BJ (cell line): ENCODE measurements at regions not wholly inside any gene's neighbourhood (a gene's known extent, or its start where the extent isn't known, plus 50 kb on each side); places are given as distances from the start of the nearest gene placed in this dataset.

ENCODE experiments used
- CTCF ChIA-PET: fragments of 350-600 bp; formaldehyde crosslinking; extraction: SDS; loops from one replicate; lab custom pipeline; 2021; ENCODE audit warnings: antibody characterized with exemption, inconsistent platforms; lab: Yijun Ruan, JAX
- POLR2A ChIA-PET: fragments of 300-600 bp; sonication (Branson Sonifier 250); formaldehyde crosslinking; extraction: SDS; loops from one replicate; lab custom pipeline; 2021; ENCODE audit warnings: antibody characterized with exemption; lab: Charles Lee
- DNase-seq: peaks from one replicate; pipeline ENCODE4 v3.0.0-alpha.2; 2011; ENCODE audit warnings: low read depth
- H3K27me3 ChIP-seq: 2 replicates; pipeline ENCODE4 v1.6.0; 2011; ENCODE audit warnings: low read length; ENCODE audit not compliant: control insufficient read depth, insufficient read depth
- H3K36me3 ChIP-seq: 2 replicates; pipeline ENCODE4 v1.5.1; 2011; ENCODE audit warnings: low read length; ENCODE audit not compliant: control insufficient read depth, insufficient read depth
- H3K4me3 ChIP-seq: 2 replicates; pipeline ENCODE4 v1.5.1; 2011; ENCODE audit warnings: low read depth, mild to moderate bottlenecking, control low read depth, low read length
- TF ChIP-seq, protein P1 (sequence below): IDR thresholded peaks from 2 replicates; pipeline ENCODE4 v1.5.1; 2011; ENCODE audit warnings: low read depth, mild to moderate bottlenecking, control low read depth, inconsistent platforms, low read length, moderate library complexity; ENCODE audit not compliant: insufficient read depth

DNA sequence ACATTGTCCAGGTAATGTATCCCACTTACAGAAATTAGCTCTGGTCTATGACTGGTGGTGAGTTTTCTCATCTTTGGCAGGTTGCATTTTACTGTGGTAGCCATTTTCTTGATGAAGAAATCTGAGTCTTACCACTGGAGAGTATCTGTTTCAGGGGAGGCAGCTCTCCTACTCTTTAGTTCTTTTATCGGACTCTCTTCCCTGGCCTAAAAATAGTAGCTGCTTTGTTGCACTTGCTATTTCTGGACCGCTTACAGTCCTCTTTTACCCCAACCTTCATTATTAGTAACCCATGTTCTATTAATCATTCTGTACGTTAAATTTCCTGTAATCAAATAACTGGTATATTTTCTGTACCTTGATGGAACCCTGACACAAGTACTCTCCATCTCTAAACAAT is 720.8 kb downstream of the PLA2G4A start:
- H3K27me3 ChIP-seq: no peaks in the 10 kb centered on the region
- ChIA-PET POLR2A (no interaction called here), CTCF (no interaction called here)
- TF ChIP-seq, protein P1, sequence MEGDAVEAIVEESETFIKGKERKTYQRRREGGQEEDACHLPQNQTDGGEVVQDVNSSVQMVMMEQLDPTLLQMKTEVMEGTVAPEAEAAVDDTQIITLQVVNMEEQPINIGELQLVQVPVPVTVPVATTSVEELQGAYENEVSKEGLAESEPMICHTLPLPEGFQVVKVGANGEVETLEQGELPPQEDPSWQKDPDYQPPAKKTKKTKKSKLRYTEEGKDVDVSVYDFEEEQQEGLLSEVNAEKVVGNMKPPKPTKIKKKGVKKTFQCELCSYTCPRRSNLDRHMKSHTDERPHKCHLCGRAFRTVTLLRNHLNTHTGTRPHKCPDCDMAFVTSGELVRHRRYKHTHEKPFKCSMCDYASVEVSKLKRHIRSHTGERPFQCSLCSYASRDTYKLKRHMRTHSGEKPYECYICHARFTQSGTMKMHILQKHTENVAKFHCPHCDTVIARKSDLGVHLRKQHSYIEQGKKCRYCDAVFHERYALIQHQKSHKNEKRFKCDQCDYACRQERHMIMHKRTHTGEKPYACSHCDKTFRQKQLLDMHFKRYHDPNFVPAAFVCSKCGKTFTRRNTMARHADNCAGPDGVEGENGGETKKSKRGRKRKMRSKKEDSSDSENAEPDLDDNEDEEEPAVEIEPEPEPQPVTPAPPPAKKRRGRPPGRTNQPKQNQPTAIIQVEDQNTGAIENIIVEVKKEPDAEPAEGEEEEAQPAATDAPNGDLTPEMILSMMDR: no peak
- no peak for DNase-seq
- H3K4me3 ChIP-seq: no peak overlapping the region
- H3K36me3 ChIP-seq: no peaks in the 10 kb centered on the region

DNA sequence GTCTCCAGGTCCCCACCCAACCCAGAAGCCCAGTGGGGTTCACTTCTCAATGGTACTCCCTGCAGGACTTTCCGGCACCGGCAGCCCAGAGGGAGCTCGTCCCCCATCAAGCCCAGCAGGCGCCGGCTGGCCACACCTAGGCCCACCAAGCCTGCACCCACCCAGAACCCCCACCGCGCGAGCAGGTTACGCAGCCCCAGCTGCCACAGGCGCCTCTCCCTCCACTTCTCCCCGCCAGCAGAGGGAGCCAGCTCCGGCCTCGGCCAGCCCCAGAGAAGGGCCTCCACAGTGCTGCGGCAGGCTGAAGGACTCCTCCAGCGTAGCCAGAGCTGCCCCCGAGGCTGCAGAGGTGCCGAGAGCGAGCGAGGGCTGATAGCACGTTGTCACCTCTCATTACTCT is 722.3 kb downstream of the PLA2G4A start:
- TF ChIP-seq, protein P1: no peak
- no peak for DNase-seq
- ChIA-PET CTCF (no interaction called here), POLR2A (no interaction called here)
- Histone ChIP-seq H3K27me3 (no peaks in the 10 kb centered on the region), H3K4me3 (no peak overlapping the region), H3K36me3 (no peaks in the 10 kb centered on the region)

GRCh38 chr1:187563191-187563590 is 734.4 kb downstream of the PLA2G4A start:
- H3K27me3 ChIP-seq: no peaks in the 10 kb centered on the region
- TF ChIP-seq, protein P1: no peak
- ChIA-PET POLR2A (no interaction called here), CTCF (no interaction called here)
- no peaks in the 10 kb centered on the region for H3K36me3 ChIP-seq
- DNase-seq: no peak
- H3K4me3 ChIP-seq: no peak overlapping the region

GRCh38 chr1:187566354-187566753 is 737.6 kb downstream of the PLA2G4A start:
- POLR2A ChIA-PET: no interaction called here
- DNase-seq: no peak

DNA sequence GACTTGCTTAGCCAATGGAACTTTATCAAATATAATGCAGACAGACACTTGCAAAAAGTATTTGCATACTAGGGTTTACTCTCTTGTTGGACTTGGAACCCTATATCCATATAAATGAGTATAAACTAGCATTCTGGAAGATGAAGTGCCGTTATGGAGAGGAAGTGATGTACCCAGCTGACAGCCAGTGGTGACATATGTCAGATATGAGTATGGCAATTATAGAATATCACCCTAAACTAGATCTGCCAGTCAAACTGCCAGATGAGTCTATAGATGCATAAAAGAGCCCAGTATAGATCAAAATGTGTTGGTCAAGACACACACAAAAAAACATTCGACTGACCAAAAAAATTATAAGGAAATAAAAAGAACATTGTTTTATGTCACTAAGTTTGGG is 739.3 kb downstream of the PLA2G4A start:
- Histone ChIP-seq H3K27me3 (no peaks in the 10 kb centered on the region), H3K4me3 (no peak overlapping the region), H3K36me3 (no peaks in the 10 kb centered on the region)
- TF ChIP-seq, protein P1: no peak
- DNase-seq: no peak
- POLR2A ChIA-PET: no interaction called here
- CTCF ChIA-PET: no interaction called here

More at GRCh38 chr1:187566354-187566753, 737.6 kb downstream of the PLA2G4A start:
- Histone ChIP-seq H3K4me3 (no peak overlapping the region), H3K27me3 (no peaks in the 10 kb centered on the region), H3K36me3 (no peaks in the 10 kb centered on the region)
- TF ChIP-seq, protein P1: no peak
- CTCF ChIA-PET: no interaction called here
